ENCODE measurements at regions not wholly inside any gene's neighbourhood (a gene's known extent, or its start where the extent isn't known, plus 50 kb on each side); places are given as distances from the start of the nearest gene placed in this dataset.

- DNase-seq (ENCODE audit: low spot score): peak; percentile 15
Observed at GRCh38 chr22:22697377-22698117, 53.1 kb downstream of the GGTLC2 start.

GRCh38 chr22:22698263-22698750 is 53.9 kb downstream of the GGTLC2 start:
- peak; percentile 28 for DNase-seq (ENCODE audit: low spot score)

- DNase-seq (ENCODE audit: low spot score): peak; percentile 12
Observed at GRCh38 chr22:22700631-22701030, 56.2 kb downstream of the GGTLC2 start.

- peak; percentile 15 for DNase-seq (ENCODE audit: low spot score)
Observed at GRCh38 chr22:22701557-22701956, 57.1 kb downstream of the GGTLC2 start.

- peak; percentile 26 for DNase-seq (ENCODE audit: low spot score)
Observed at GRCh38 chr22:22702237-22703202, 58.1 kb downstream of the GGTLC2 start.

- DNase-seq (ENCODE audit: low spot score): peak; percentile 28
Observed at GRCh38 chr22:22703203-22703570, 58.8 kb downstream of the GGTLC2 start.

GRCh38 chr22:22703715-22704114 is 59.3 kb downstream of the GGTLC2 start:
- DNase-seq (ENCODE audit: low spot score): no peak

- DNase-seq (ENCODE audit: low spot score): no peak
Observed at GRCh38 chr22:22704156-22704946, 59.9 kb downstream of the GGTLC2 start.

- no peak for DNase-seq (ENCODE audit: low spot score)
Observed at GRCh38 chr22:22705328-22706100, 61.1 kb downstream of the GGTLC2 start.

GRCh38 chr22:22706253-22706915 is 62.0 kb downstream of the GGTLC2 start:
- DNase-seq (ENCODE audit: low spot score): no peak

GRCh38 chr22:22709719-22710445 is 65.5 kb downstream of the GGTLC2 start:
- no peak for DNase-seq (ENCODE audit: low spot score)

- no peak for DNase-seq (ENCODE audit: low spot score)
Observed at GRCh38 chr22:22710719-22711531, 66.5 kb downstream of the GGTLC2 start.

GRCh38 chr22:22711532-22711913 is 67.1 kb downstream of the GGTLC2 start:
- DNase-seq (ENCODE audit: low spot score): no peak

GRCh38 chr22:22712092-22712658 is 67.8 kb downstream of the GGTLC2 start:
- no peak for DNase-seq (ENCODE audit: low spot score)

GRCh38 chr22:22712666-22713365 is 68.4 kb downstream of the GGTLC2 start:
- no peak for DNase-seq (ENCODE audit: low spot score)

- DNase-seq (ENCODE audit: low spot score): no peak
Observed at GRCh38 chr22:22713416-22713815, 69.0 kb downstream of the GGTLC2 start.

- DNase-seq (ENCODE audit: low spot score): no peak
Observed at GRCh38 chr22:22714600-22715335, 70.4 kb downstream of the GGTLC2 start.
